ENCODE measurements at regions not wholly inside any gene's neighbourhood (a gene's known extent, or its start where the extent isn't known, plus 50 kb on each side); places are given as distances from the start of the nearest gene placed in this dataset.

DNA sequence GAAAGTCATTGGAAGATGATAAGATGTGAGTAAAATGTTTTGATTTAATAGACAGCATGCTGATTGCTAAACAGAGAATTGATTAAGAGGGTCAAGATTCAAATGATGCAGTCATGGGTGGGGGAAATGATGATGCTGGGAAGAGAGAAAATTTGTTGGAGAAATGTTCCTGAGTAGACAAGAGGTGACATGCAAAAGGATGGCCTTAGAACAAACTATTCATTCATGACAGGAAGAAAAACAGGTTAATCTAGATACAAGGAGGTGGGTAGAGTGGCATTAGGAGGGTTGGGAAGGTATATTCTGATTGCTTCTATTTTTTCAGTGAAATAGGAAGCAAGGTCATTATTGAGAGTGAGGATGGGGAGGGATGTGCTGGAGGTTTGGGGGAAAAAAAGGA, 146.7 kb downstream of the SEM1 start:
- TF ChIP-seq POLR2A (IDR thresholded peaks at IDR 0.05; ENCODE audit: low read depth, low read length) (no peak), POLR2AphosphoS5 (IDR thresholded peaks at IDR 0.05; ENCODE audit: low read depth, low read length) (no peak), PAX5 (IDR thresholded peaks at IDR 0.05; ENCODE audit: insufficient read depth, low read length, severe bottlenecking) (no peak), TAF1 (IDR thresholded peaks at IDR 0.05; ENCODE audit: low read depth, low read length) (no peak)

Measured in GM12891 (cell line).